Neural progenitor cell (in vitro differentiated cells): ENCODE measurements at regions not wholly inside any gene's neighbourhood (a gene's known extent, or its start where the extent isn't known, plus 50 kb on each side); places are given as distances from the start of the nearest gene placed in this dataset.

Experiments used
- DNase-seq: peaks from one replicate; pipeline ENCODE4 v3.0.0-alpha.2; 2016; ENCODE audit warnings: low spot score
- H2AFZ ChIP-seq: fragments of 200-600 bp; sonication (generic); replicated peaks from 2 replicates; pipeline ENCODE4 v1.6.1; 2016; ENCODE audit warnings: antibody characterized with exemption
- H3F3A ChIP-seq: fragments of 200-600 bp; sonication (generic); 2 replicates; pipeline ENCODE4 v1.6.1; 2016; ENCODE audit warnings: antibody characterized with exemption, low read depth
- H3K27ac ChIP-seq: fragments of 200-600 bp; sonication (generic); 2 replicates; pipeline ENCODE4 v1.5.1; 2016; ENCODE audit warnings: mild to moderate bottlenecking
- H3K27me3 ChIP-seq: fragments of 200-600 bp; sonication (generic); 2 replicates; pipeline ENCODE4 v1.6.1; 2016; ENCODE audit warnings: mild to moderate bottlenecking, moderate library complexity
- H3K36me3 ChIP-seq: fragments of 200-600 bp; sonication (generic); 2 replicates; pipeline ENCODE4 v1.5.1; 2016
- H3K4me1 ChIP-seq: fragments of 200-600 bp; sonication (generic); 2 replicates; pipeline ENCODE4 v1.6.1; 2016; ENCODE audit warnings: mixed run types
- H3K4me2 ChIP-seq: fragments of 200-600 bp; sonication (generic); 2 replicates; pipeline ENCODE4 v1.6.1; 2016
- H3K4me3 ChIP-seq: fragments of 200-600 bp; sonication (generic); 2 replicates; pipeline ENCODE4 v1.5.1; 2016
- H3K79me2 ChIP-seq: fragments of 200-600 bp; sonication (generic); 2 replicates; pipeline ENCODE4 v1.6.1; 2016; ENCODE audit warnings: low read depth
- H3K9ac ChIP-seq: fragments of 200-600 bp; sonication (generic); 2 replicates; pipeline ENCODE4 v1.6.1; 2016
- H3K9me3 ChIP-seq: fragments of 200-600 bp; sonication (generic); 2 replicates; pipeline ENCODE4 v1.5.1; 2016; ENCODE audit warnings: low read depth
- H4K20me1 ChIP-seq: fragments of 200-600 bp; sonication (generic); 2 replicates; pipeline ENCODE4 v1.6.1; 2016; ENCODE audit warnings: low read depth
- H3K27ac Mint-ChIP-seq: 3 replicates; pipeline ENCODE4 v1.8.0; 2021; ENCODE audit warnings: mixed read lengths
- H3K27me3 Mint-ChIP-seq: 2 replicates; pipeline ENCODE4 v1.8.0; 2022; ENCODE audit warnings: low read depth, mild to moderate bottlenecking, inconsistent platforms, moderate library complexity, mixed read lengths; ENCODE audit not compliant: insufficient read depth
- H3K36me3 Mint-ChIP-seq: 3 replicates; pipeline ENCODE4 v1.8.0; 2021; ENCODE audit warnings: mixed read lengths
- H3K4me1 Mint-ChIP-seq: 3 replicates; pipeline ENCODE4 v1.8.0; 2021; ENCODE audit warnings: mixed read lengths
- H3K4me3 Mint-ChIP-seq: 3 replicates; pipeline ENCODE4 v1.8.0; 2021; ENCODE audit warnings: mild to moderate bottlenecking, moderate library complexity, mixed read lengths
- H3K9me3 Mint-ChIP-seq: 3 replicates; pipeline ENCODE4 v1.8.0; 2020; ENCODE audit warnings: mixed read lengths
- EZH2 ChIP-seq: fragments of 200-600 bp; sonication (generic); IDR thresholded peaks from 2 replicates; pipeline ENCODE4 v1.6.1; 2017; ENCODE audit warnings: antibody characterized with exemption, mild to moderate bottlenecking, moderate library complexity
- EZH2phosphoT487 ChIP-seq: fragments of 200-600 bp; sonication (generic); IDR thresholded peaks from 2 replicates; pipeline ENCODE4 v1.6.1; 2017; ENCODE audit warnings: antibody characterized with exemption
- TF ChIP-seq, protein P1 (sequence below): fragments of 200-600 bp; sonication (generic); IDR thresholded peaks from 2 replicates; pipeline ENCODE4 v1.5.1; 2017; ENCODE audit warnings: antibody characterized with exemption, mild to moderate bottlenecking

GRCh38 chr11:46183819-46184218 lies 62.6 kb upstream of the PHF21A start:
- Mint-ChIP-seq H3K4me3 (no peak overlapping the region), H3K36me3 (no peaks in the 10 kb centered on the region), H3K4me1 (no peaks in the 10 kb centered on the region), H3K9me3 (peaks cover 2% of the 10 kb centered on the region), H3K27ac (no peak overlapping the region), H3K27me3 (peaks cover 5% of the 10 kb centered on the region)
- DNase-seq, result no peak
- no peaks in the 10 kb centered on the region for H3K36me3 ChIP-seq
- no peaks in the 10 kb centered on the region for H3K79me2 ChIP-seq
- no peak overlapping the region for H3K9ac ChIP-seq
- H3F3A ChIP-seq, result no peaks in the 10 kb centered on the region
- H3K9me3 ChIP-seq, result no peaks in the 10 kb centered on the region
- H2AFZ ChIP-seq, result no peak overlapping the region
- no peaks in the 10 kb centered on the region for H3K27me3 ChIP-seq
- TF ChIP-seq, protein P1, sequence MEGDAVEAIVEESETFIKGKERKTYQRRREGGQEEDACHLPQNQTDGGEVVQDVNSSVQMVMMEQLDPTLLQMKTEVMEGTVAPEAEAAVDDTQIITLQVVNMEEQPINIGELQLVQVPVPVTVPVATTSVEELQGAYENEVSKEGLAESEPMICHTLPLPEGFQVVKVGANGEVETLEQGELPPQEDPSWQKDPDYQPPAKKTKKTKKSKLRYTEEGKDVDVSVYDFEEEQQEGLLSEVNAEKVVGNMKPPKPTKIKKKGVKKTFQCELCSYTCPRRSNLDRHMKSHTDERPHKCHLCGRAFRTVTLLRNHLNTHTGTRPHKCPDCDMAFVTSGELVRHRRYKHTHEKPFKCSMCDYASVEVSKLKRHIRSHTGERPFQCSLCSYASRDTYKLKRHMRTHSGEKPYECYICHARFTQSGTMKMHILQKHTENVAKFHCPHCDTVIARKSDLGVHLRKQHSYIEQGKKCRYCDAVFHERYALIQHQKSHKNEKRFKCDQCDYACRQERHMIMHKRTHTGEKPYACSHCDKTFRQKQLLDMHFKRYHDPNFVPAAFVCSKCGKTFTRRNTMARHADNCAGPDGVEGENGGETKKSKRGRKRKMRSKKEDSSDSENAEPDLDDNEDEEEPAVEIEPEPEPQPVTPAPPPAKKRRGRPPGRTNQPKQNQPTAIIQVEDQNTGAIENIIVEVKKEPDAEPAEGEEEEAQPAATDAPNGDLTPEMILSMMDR, result no peak
- H3K27ac ChIP-seq, result no peak overlapping the region
- H3K4me1 ChIP-seq, result no peaks in the 10 kb centered on the region
- no peak overlapping the region for H3K4me3 ChIP-seq
- no peaks in the 10 kb centered on the region for H4K20me1 ChIP-seq
- H3K4me2 ChIP-seq, result no peak overlapping the region

GRCh38 chr11:46181843-46182424 lies 60.7 kb upstream of the PHF21A start:
- Mint-ChIP-seq H3K9me3 (peaks cover 2% of the 10 kb centered on the region), H3K27ac (no peak overlapping the region), H3K4me1 (no peaks in the 10 kb centered on the region), H3K4me3 (no peak overlapping the region), H3K27me3 (peaks cover 5% of the 10 kb centered on the region), H3K36me3 (no peaks in the 10 kb centered on the region)
- Histone ChIP-seq H3K4me2 (no peak overlapping the region), H3F3A (no peaks in the 10 kb centered on the region), H3K9me3 (no peaks in the 10 kb centered on the region), H3K79me2 (no peaks in the 10 kb centered on the region), H3K27ac (no peak overlapping the region), H3K36me3 (no peaks in the 10 kb centered on the region), H4K20me1 (no peaks in the 10 kb centered on the region), H3K27me3 (no peaks in the 10 kb centered on the region), H3K4me3 (no peak overlapping the region), H3K4me1 (no peaks in the 10 kb centered on the region), H2AFZ (no peak overlapping the region), H3K9ac (no peak overlapping the region)
- TF ChIP-seq EZH2 (no peak), EZH2phosphoT487 (no peak)
- TF ChIP-seq, protein P1, result no peak
- DNase-seq, result no peak

DNA sequence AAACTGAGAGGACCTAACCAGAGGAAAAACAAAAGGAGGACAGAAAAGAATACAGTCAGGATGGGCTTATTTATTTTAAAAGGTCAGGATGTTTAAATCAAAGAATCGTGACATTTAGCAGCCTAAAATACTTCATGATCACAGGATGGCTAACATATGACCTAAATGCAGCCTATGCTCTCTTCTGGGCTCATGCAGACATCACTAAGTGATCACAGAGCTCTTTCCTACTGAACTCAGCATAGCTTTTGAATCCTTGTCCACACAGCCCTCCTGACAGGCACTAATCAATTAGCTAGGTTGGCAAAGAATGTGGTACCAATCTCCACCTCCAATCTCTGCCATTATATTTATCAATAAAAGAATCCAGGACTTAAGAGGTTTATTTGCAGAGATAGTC lies 60.1 kb upstream of the PHF21A start:
- no peak for DNase-seq
- Histone ChIP-seq H3K27me3 (no peaks in the 10 kb centered on the region), H3K9ac (no peak overlapping the region), H3K4me1 (no peaks in the 10 kb centered on the region), H2AFZ (no peak overlapping the region), H3F3A (no peaks in the 10 kb centered on the region), H3K79me2 (no peaks in the 10 kb centered on the region), H3K9me3 (no peaks in the 10 kb centered on the region), H3K27ac (no peak overlapping the region), H3K4me3 (no peak overlapping the region), H4K20me1 (no peaks in the 10 kb centered on the region), H3K36me3 (no peaks in the 10 kb centered on the region), H3K4me2 (no peak overlapping the region)
- Mint-ChIP-seq H3K36me3 (no peaks in the 10 kb centered on the region), H3K9me3 (peaks cover 2% of the 10 kb centered on the region), H3K4me1 (no peaks in the 10 kb centered on the region), H3K27me3 (peaks cover 5% of the 10 kb centered on the region), H3K4me3 (no peak overlapping the region), H3K27ac (no peak overlapping the region)
- TF ChIP-seq EZH2phosphoT487 (no peak), EZH2 (no peak)
- TF ChIP-seq, protein P1, result no peak
